ENCODE measurements at regions not wholly inside any gene's neighbourhood (a gene's known extent, or its start where the extent isn't known, plus 50 kb on each side); places are given as distances from the start of the nearest gene placed in this dataset.
A peak's percentile ranks its signal among the peaks of the same experiment; 100 is the strongest.

- no peak for TF ChIP-seq POLR2A (IDR thresholded peaks at IDR 0.05)
- WGBS, 2 donors, result 37% methylated on average over 16 of the region's 16 CpGs
- intact Hi-C loops (cut with DNase I; ENCODE audit: low total_unique reads), result no loop called here
- H3K4me3 ChIP-seq (ENCODE audit: low read depth, poor library complexity, severe bottlenecking), result no peak overlapping the region
- peak in 1 of 2 donors; percentile 84 for DNase-seq (ENCODE audit: low spot score in 2 of 2)
These were observed 213.7 kb upstream of the RAB6C start for GRCh38 chr2:129765678-129766351.

- TF ChIP-seq POLR2A (IDR thresholded peaks at IDR 0.05), result no peak
- TF ChIP-seq CTCF (IDR thresholded peaks at IDR 0.05), result no peak
- intact Hi-C loops (cut with DNase I; ENCODE audit: low total_unique reads), result no loop called here
- WGBS, 2 donors, result 65% methylated on average over 16 of the region's 16 CpGs
- H3K4me3 ChIP-seq (ENCODE audit: low read depth, poor library complexity, severe bottlenecking), result no peak overlapping the region
- DNase-seq (ENCODE audit: low spot score in 2 of 2), result peak in 1 of 2 donors; percentile 79
These were observed 213.0 kb upstream of the RAB6C start for GRCh38 chr2:129766374-129766993.

- intact Hi-C loops (cut with DNase I; ENCODE audit: low total_unique reads), result no loop called here
- DNase-seq (ENCODE audit: low spot score in 2 of 2), result peak in 1 of 2 donors; percentile 73
- H3K4me3 ChIP-seq (ENCODE audit: low read depth, poor library complexity, severe bottlenecking), result no peak overlapping the region
- TF ChIP-seq CTCF (IDR thresholded peaks at IDR 0.05), result no peak
- TF ChIP-seq POLR2A (IDR thresholded peaks at IDR 0.05), result no peak
- WGBS, 2 donors, result 89 to 94% methylated on average over 22 of the region's 22 CpGs
These were observed 212.0 kb upstream of the RAB6C start for GRCh38 chr2:129767346-129768035.

- no peak for TF ChIP-seq POLR2A (IDR thresholded peaks at IDR 0.05)
- TF ChIP-seq CTCF (IDR thresholded peaks at IDR 0.05), result no peak
- DNase-seq (ENCODE audit: low spot score in 2 of 2), result peak in 1 of 2 donors; percentile 54
- WGBS, 2 donors, result 70 to 84% methylated on average over 4 to 6 of the region's 6 CpGs
- H3K4me3 ChIP-seq (ENCODE audit: low read depth, poor library complexity, severe bottlenecking), result no peak overlapping the region
- intact Hi-C loops (cut with DNase I; ENCODE audit: low total_unique reads), result no loop called here
These were observed 211.5 kb upstream of the RAB6C start for GRCh38 chr2:129768036-129768386.

GRCh38 chr2:129768485-129769184 is 210.8 kb upstream of the RAB6C start:
- 82 to 86% methylated on average over 11 of the region's 11 CpGs for WGBS, 2 donors
- DNase-seq (ENCODE audit: low spot score in 2 of 2), result peak in 1 of 2 donors; percentile 59

More at GRCh38 chr2:129768485-129769184, 210.8 kb upstream of the RAB6C start:
- TF ChIP-seq POLR2A (IDR thresholded peaks at IDR 0.05) (no peak), CTCF (IDR thresholded peaks at IDR 0.05) (no peak)
- H3K4me3 ChIP-seq (ENCODE audit: low read depth, poor library complexity, severe bottlenecking), result no peak overlapping the region
- intact Hi-C loops (cut with DNase I; ENCODE audit: low total_unique reads), result no loop called here

Data from lower leg skin (tissue), 4 donors.